ENCODE measurements at regions not wholly inside any gene's neighbourhood (a gene's known extent, or its start where the extent isn't known, plus 50 kb on each side); places are given as distances from the start of the nearest gene placed in this dataset.
"Not testable (repeated sequence)": the region's sequence is repeated elsewhere in the genome, so short reads cannot be mapped to it uniquely, and the experiment has no call there.

GRCh38 chr7:140260352-140261104 lies 83.7 kb upstream of the KDM7A start:
- no peak for DNase-seq (ENCODE audit: low read depth, low spot score)
- CTCF ChIA-PET = no interaction called here
- Histone ChIP-seq H3K27ac (ENCODE audit: low read length) (no peak overlapping the region), H3K4me1 (ENCODE audit: control insufficient read depth, insufficient read depth, low read length) (no peaks in the 10 kb centered on the region), H3K36me3 (ENCODE audit: control insufficient read depth, insufficient read depth, low read length) (no peaks in the 10 kb centered on the region), H3K9me3 (ENCODE audit: control insufficient read depth, insufficient read depth, low read depth, low read length) (no peaks in the 10 kb centered on the region), H3K4me3 (ENCODE audit: low read depth in 2 of 2, low read length in 2 of 2) (no peak overlapping the region), H3K27me3 (ENCODE audit: control insufficient read depth, insufficient read depth, low read length) (no peaks in the 10 kb centered on the region)
- ATAC-seq = no peak
- no peak for TF ChIP-seq POLR2AphosphoS5 (IDR thresholded peaks at IDR 0.05; ENCODE audit: low read depth, low read length)
- no peak for TF ChIP-seq CTCF (IDR thresholded peaks at IDR 0.05)
- TF ChIP-seq SIN3A (IDR thresholded peaks at IDR 0.05; ENCODE audit: borderline replicate concordance, insufficient read depth, low read depth, low read length) = no peak
- TF ChIP-seq TCF7L2 (IDR thresholded peaks at IDR 0.05; ENCODE audit: low read depth, low read length) = no peak
- TF ChIP-seq REST (IDR thresholded peaks at IDR 0.05; ENCODE audit: insufficient read depth in 1 of 2, low read depth in 2 of 2, low read length in 1 of 2) = no peak
- no TSS peak for BruUV-seq (replicated peaks)
- intact Hi-C loops (cut with micrococcal nuclease; ENCODE audit: unreplicated experiment) (no loop called here), in situ Hi-C loops (cut with HindIII; ENCODE audit: low pct_unique_long_range_greater_than_20kb, low sequenced_read_pairs) (no loop called here)
- POLR2A ChIA-PET = no interaction called here

GRCh38 chr7:140257278-140257677 lies 80.5 kb upstream of the KDM7A start:
- H3K27me3 ChIP-seq (ENCODE audit: control insufficient read depth, insufficient read depth, low read length); in situ Hi-C loops (cut with HindIII; ENCODE audit: low pct_unique_long_range_greater_than_20kb, low sequenced_read_pairs); DNase-seq (ENCODE audit: low read depth, low spot score); H3K36me3 ChIP-seq (ENCODE audit: control insufficient read depth, insufficient read depth, low read length); ATAC-seq; H3K9me3 ChIP-seq (ENCODE audit: control insufficient read depth, insufficient read depth, low read depth, low read length); BruUV-seq (replicated peaks); CTCF ChIA-PET; H3K4me1 ChIP-seq (ENCODE audit: control insufficient read depth, insufficient read depth, low read length); H3K27ac ChIP-seq (ENCODE audit: low read length); POLR2A ChIA-PET; H3K4me3 ChIP-seq (ENCODE audit: low read depth in 2 of 2, low read length in 2 of 2); intact Hi-C loops (cut with micrococcal nuclease; ENCODE audit: unreplicated experiment): not testable (repeated sequence)

- in situ Hi-C loops (cut with HindIII; ENCODE audit: low pct_unique_long_range_greater_than_20kb, low sequenced_read_pairs); H3K36me3 ChIP-seq (ENCODE audit: control insufficient read depth, insufficient read depth, low read length); H3K27me3 ChIP-seq (ENCODE audit: control insufficient read depth, insufficient read depth, low read length); H3K9me3 ChIP-seq (ENCODE audit: control insufficient read depth, insufficient read depth, low read depth, low read length); BruUV-seq (replicated peaks); H3K27ac ChIP-seq (ENCODE audit: low read length); DNase-seq (ENCODE audit: low read depth, low spot score); ATAC-seq; H3K4me3 ChIP-seq (ENCODE audit: low read depth in 2 of 2, low read length in 2 of 2); intact Hi-C loops (cut with micrococcal nuclease; ENCODE audit: unreplicated experiment); H3K4me1 ChIP-seq (ENCODE audit: control insufficient read depth, insufficient read depth, low read length): not testable (repeated sequence)
- CTCF ChIA-PET = interaction anchor here (0.6 to 0.7 kb wide), 2 partner anchors 10 to 1487 kb away, joined by 3 to 6 read pairs; no protein-coding TSS in a partner anchor
- POLR2A ChIA-PET = interaction anchor here (0.6 kb wide), 1 partner anchor 43 kb away, joined by 4 read pairs; no protein-coding TSS in a partner anchor
Measured at GRCh38 chr7:140254976-140255375, 78.2 kb upstream of the KDM7A start.

Measured in Panc1 (cell line).